ENCODE measurements at regions not wholly inside any gene's neighbourhood (a gene's known extent, or its start where the extent isn't known, plus 50 kb on each side); places are given as distances from the start of the nearest gene placed in this dataset.
"Not testable (repeated sequence)": the region's sequence is repeated elsewhere in the genome, so short reads cannot be mapped to it uniquely, and the experiment has no call there.

- no peak for DNase-seq
Observed at GRCh38 chr10:53430127-53430891, 657.7 kb upstream of the MBL2 start.

DNA sequence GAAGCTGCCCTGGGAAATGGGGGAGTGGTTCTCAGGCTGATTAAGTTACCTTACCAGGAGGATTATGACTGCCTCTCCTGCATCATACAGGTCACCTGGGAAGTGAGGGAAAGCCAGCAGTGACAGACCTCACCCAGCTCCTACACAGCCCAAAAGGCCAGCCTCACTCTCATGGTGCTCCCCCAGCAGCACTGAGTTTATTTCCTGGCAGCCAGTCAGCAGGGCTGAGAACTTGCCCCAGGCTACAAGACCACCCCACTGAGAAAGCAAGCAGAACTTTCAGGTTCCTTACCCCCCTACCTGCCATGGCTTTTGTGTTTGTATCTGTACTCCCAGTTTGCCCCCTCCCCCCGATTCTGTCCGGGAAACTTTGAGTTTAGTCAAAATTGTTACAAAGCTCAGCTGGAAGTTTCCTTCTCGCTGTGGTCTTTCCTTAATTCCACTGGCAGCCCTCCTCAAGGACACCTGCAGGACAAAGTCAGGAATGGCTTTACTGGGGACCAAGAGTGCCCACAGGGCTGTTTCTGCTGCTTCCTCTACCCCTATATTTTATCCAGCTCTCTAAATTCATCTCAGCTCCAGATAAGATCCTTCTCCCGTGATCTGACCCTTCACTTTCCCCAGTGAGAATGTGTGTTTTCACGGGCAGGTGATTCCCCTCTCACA lies 649.8 kb upstream of the MBL2 start:
- DNase-seq, result no peak

- DNase-seq, result no peak
Observed at GRCh38 chr10:53412651-53413050, 640.1 kb upstream of the MBL2 start.

- no peak for DNase-seq
Observed at GRCh38 chr10:53406532-53406931, 633.9 kb upstream of the MBL2 start.

- DNase-seq, result peak; percentile 72
Observed at GRCh38 chr10:53403688-53404087, 631.1 kb upstream of the MBL2 start.

- no peak for DNase-seq
Observed at GRCh38 chr10:53402594-53402993, 630.0 kb upstream of the MBL2 start.

GRCh38 chr10:53401536-53401935 lies 629.0 kb upstream of the MBL2 start:
- DNase-seq, result no peak

GRCh38 chr10:53396876-53397275 lies 624.3 kb upstream of the MBL2 start:
- DNase-seq, result no peak

- DNase-seq, result no peak
Observed at GRCh38 chr10:53395449-53395848, 622.9 kb upstream of the MBL2 start.

DNA sequence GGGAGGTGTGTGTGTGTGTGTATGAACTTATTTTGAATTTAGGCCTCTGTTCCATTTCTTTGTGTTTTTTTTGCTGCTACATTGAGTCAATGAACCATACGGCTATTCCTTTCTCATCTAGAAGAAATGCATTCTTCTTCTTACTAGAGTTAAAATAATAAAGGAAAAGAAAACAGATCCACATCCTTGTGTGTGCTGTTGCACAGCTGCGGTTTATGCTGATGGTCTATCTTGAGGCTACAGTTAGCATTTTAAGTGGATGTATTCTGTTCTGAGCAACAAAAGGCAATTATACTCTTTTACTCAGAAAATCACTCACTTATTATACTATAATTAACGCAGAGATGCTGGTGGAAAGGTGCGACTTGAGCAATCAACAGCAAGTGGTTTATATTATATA lies 615.0 kb upstream of the MBL2 start:
- DNase-seq, result no peak

GRCh38 chr10:53382543-53382942 lies 610.0 kb upstream of the MBL2 start:
- no peak for DNase-seq

DNA sequence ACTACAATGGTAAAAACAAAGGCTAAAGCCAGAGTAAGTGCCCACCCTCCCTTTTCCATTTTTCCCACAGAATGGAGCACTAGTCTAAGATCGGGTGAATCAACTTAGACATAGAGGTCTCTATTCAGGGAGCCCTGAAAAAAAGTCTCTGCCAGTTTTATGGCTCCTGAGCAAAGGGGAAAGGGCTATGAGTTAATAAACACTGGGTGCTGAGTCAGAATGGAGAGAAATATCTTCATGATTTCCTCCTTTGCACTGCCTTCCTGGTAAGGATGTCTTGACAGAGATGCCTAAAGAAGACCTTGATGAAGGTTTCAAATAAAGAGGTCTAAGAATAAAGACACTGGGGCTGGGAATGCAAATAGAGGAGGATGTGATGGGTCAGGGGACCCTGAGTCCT lies 607.4 kb upstream of the MBL2 start:
- DNase-seq, result no peak

GRCh38 chr10:53370347-53370746 lies 597.8 kb upstream of the MBL2 start:
- DNase-seq, result no peak

- no peak for DNase-seq
Observed at GRCh38 chr10:53361936-53362335, 589.4 kb upstream of the MBL2 start.

- no peak for DNase-seq
Observed at GRCh38 chr10:53361281-53361680, 588.7 kb upstream of the MBL2 start.

- DNase-seq, result not testable (repeated sequence)
Observed at GRCh38 chr10:53358978-53359377, 586.4 kb upstream of the MBL2 start.

DNA sequence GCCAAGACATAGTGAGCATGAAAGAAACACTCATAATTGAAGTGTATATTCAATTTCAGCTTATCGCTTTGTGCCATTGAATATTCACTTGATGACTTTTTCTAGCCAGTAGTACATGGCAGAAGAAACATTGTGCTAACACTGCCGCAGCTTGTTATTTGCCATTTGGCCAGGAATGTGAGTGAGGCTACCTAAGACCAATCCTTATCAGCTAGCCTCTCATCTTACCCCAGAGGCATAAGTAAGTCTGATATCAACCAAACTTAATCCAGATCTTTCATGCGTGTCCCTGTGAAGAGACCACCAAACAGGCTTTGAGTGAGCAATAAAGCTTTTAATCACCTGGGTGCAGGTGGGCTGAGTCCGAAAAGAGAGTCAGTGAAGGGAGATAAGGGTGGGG lies 586.0 kb upstream of the MBL2 start:
- no peak for DNase-seq

- DNase-seq, result no peak
Observed at GRCh38 chr10:53357587-53357986, 585.0 kb upstream of the MBL2 start.

GRCh38 chr10:53356616-53357349 lies 584.2 kb upstream of the MBL2 start:
- DNase-seq, result no peak

- DNase-seq, result not testable (repeated sequence)
Observed at GRCh38 chr10:53342531-53342930, 569.9 kb upstream of the MBL2 start.

DNA sequence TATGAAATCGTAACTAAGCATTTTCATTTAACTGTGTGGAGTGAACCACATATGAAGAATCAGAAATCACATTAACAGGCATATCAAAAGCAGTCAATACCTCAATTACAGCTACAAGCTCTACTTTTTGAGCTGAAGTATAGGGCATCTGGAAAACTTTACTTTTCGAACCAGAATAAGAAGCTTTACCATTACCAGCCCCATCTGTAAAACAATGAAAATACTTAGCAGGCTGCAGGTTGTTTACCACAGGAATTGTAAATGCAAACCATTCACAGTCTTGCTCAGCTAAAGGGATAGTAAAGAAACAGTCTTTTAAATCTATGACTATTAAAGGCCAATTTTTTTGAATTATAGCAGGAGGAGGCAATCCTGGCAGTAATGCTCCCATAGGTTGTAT lies 565.6 kb upstream of the MBL2 start:
- DNase-seq, result not testable (repeated sequence)

- DNase-seq, result not testable (repeated sequence)
Observed at GRCh38 chr10:53335803-53336422, 563.3 kb upstream of the MBL2 start.

- no peak for DNase-seq
Observed at GRCh38 chr10:53331460-53331859, 558.9 kb upstream of the MBL2 start.

Data from femur (tissue), 1 donor.